Activated T-helper 1 cell treated with anti-CD3 and anti-CD28 coated beads, Interleukin-12 subunit alpha, Interleukin-12 subunit beta, Interleukin-2, Interleukin-4 antibody, amounts not matched to agents 30 ng/mL and 10 ng/mL and 1 ng/mL, durations not matched to agents 14 hours and 24 hours and 36 hours (primary cell): ENCODE measurements at regions not wholly inside any gene's neighbourhood (a gene's known extent, or its start where the extent isn't known, plus 50 kb on each side); places are given as distances from the start of the nearest gene placed in this dataset.

Experiments
- DNase-seq: peaks from one replicate; pipeline ENCODE4 v3.0.0; 2021; ENCODE audit warnings: low spot score
- H3K27ac Mint-ChIP-seq: one replicate; pipeline ENCODE4 v1.8.0; 2021; ENCODE audit warnings: mild to moderate bottlenecking, mixed read lengths
- H3K27me3 Mint-ChIP-seq: one replicate; pipeline ENCODE4 v1.8.0; 2022; ENCODE audit warnings: mild to moderate bottlenecking, moderate library complexity, mixed read lengths; ENCODE audit not compliant: insufficient read depth
- H3K36me3 Mint-ChIP-seq: one replicate; pipeline ENCODE4 v1.8.0; 2021; ENCODE audit warnings: low read depth, mixed read lengths
- H3K4me1 Mint-ChIP-seq: one replicate; pipeline ENCODE4 v1.8.0; 2021; ENCODE audit warnings: low read depth, mixed read lengths
- H3K4me3 Mint-ChIP-seq: one replicate; pipeline ENCODE4 v1.8.0; 2021; ENCODE audit warnings: mild to moderate bottlenecking, moderate library complexity, mixed read lengths
- H3K9me3 Mint-ChIP-seq: one replicate; pipeline ENCODE4 v1.8.0; 2021; ENCODE audit warnings: mixed read lengths
- intact Hi-C: fragments of 100-400 bp; cut with micrococcal nuclease; formaldehyde crosslinking; loops from one replicate; pipeline ENCODE4 v1.15.1; 2024

- H3K4me1 Mint-ChIP-seq: no peaks in the 10 kb centered on the region
- no peaks in the 10 kb centered on the region for H3K9me3 Mint-ChIP-seq
- no peak overlapping the region for H3K27ac Mint-ChIP-seq
- intact Hi-C loops: no loop called here
- no peaks in the 10 kb centered on the region for H3K27me3 Mint-ChIP-seq
- H3K36me3 Mint-ChIP-seq: no peaks in the 10 kb centered on the region
- no peak overlapping the region for H3K4me3 Mint-ChIP-seq
- DNase-seq: no peak
Observed at GRCh38 chr2:193580176-193580950, 1385.6 kb upstream of the TMEFF2 start.

GRCh38 chr2:193566886-193567285, 1372.2 kb upstream of the TMEFF2 start:
- H3K27me3 Mint-ChIP-seq: no peaks in the 10 kb centered on the region
- no peak overlapping the region for H3K27ac Mint-ChIP-seq
- DNase-seq: no peak
- intact Hi-C loops: no loop called here
- H3K4me1 Mint-ChIP-seq: no peaks in the 10 kb centered on the region
- no peaks in the 10 kb centered on the region for H3K36me3 Mint-ChIP-seq
- H3K9me3 Mint-ChIP-seq: no peaks in the 10 kb centered on the region
- no peak overlapping the region for H3K4me3 Mint-ChIP-seq

- Mint-ChIP-seq H3K9me3 (no peaks in the 10 kb centered on the region), H3K27ac (no peak overlapping the region), H3K27me3 (no peaks in the 10 kb centered on the region), H3K4me1 (no peaks in the 10 kb centered on the region), H3K4me3 (no peak overlapping the region), H3K36me3 (no peaks in the 10 kb centered on the region)
- DNase-seq: no peak
- intact Hi-C loops: no loop called here
Observed at GRCh38 chr2:193566276-193566675, 1371.5 kb upstream of the TMEFF2 start.

- no peaks in the 10 kb centered on the region for H3K27me3 Mint-ChIP-seq
- no peaks in the 10 kb centered on the region for H3K9me3 Mint-ChIP-seq
- no peaks in the 10 kb centered on the region for H3K4me1 Mint-ChIP-seq
- H3K36me3 Mint-ChIP-seq: no peaks in the 10 kb centered on the region
- DNase-seq: no peak
- no peak overlapping the region for H3K4me3 Mint-ChIP-seq
- H3K27ac Mint-ChIP-seq: no peak overlapping the region
- intact Hi-C loops: no loop called here
Observed at GRCh38 chr2:193562031-193562430, 1367.3 kb upstream of the TMEFF2 start.

DNA sequence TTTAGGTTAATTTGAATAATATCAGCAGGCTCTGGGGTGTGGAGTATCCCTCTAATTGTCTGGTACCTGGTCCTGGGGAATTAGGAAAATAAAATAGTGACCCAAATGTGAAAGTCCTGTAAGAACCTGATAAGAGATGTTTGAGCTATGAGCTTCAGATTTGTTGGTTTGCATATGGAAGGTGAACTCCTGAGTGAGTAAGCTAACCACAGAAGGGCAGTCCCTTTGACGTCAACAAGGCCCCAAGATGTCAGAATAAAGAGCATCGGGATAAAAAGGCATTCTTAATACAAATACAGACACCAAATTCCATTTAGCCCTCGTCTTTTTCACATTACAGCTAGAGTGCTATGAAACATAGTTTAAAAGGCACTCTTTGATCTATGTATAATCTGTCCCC, 1366.3 kb upstream of the TMEFF2 start:
- Mint-ChIP-seq H3K9me3 (no peaks in the 10 kb centered on the region), H3K4me1 (no peaks in the 10 kb centered on the region), H3K27me3 (no peaks in the 10 kb centered on the region), H3K36me3 (no peaks in the 10 kb centered on the region), H3K4me3 (no peak overlapping the region), H3K27ac (no peak overlapping the region)
- DNase-seq: no peak
- intact Hi-C loops: no loop called here

GRCh38 chr2:193556766-193557470, 1362.2 kb upstream of the TMEFF2 start:
- intact Hi-C loops: no loop called here
- Mint-ChIP-seq H3K4me3 (no peak overlapping the region), H3K27me3 (no peaks in the 10 kb centered on the region), H3K9me3 (no peaks in the 10 kb centered on the region), H3K27ac (no peak overlapping the region), H3K36me3 (no peaks in the 10 kb centered on the region), H3K4me1 (no peaks in the 10 kb centered on the region)
- DNase-seq: no peak

- H3K4me3 Mint-ChIP-seq: no peak overlapping the region
- no peaks in the 10 kb centered on the region for H3K4me1 Mint-ChIP-seq
- no peaks in the 10 kb centered on the region for H3K27me3 Mint-ChIP-seq
- no peak overlapping the region for H3K27ac Mint-ChIP-seq
- no peaks in the 10 kb centered on the region for H3K9me3 Mint-ChIP-seq
- intact Hi-C loops: no loop called here
- H3K36me3 Mint-ChIP-seq: no peaks in the 10 kb centered on the region
- no peak for DNase-seq
Observed at GRCh38 chr2:193549661-193550060, 1354.9 kb upstream of the TMEFF2 start.

DNA sequence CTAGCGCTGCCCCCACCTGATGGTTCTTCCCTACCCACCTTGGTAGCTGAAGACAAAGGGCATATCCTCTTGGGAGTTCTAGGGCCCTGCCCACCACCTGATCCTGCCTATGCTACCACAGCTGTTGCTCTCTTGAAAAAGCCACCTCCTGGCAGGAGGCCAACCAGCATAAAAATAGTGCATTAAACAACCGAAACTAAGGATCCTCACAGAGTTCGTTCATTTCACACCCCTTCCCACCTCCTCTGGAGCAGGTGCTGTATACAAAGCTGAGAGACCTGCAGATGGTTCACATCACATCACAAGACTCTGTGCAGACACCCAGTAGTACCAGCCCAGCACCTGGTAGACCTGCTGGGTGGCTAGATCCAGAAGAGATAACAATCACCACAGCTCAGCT, 1348.0 kb upstream of the TMEFF2 start:
- no peak overlapping the region for H3K4me3 Mint-ChIP-seq
- intact Hi-C loops: no loop called here
- no peaks in the 10 kb centered on the region for H3K9me3 Mint-ChIP-seq
- no peak overlapping the region for H3K27ac Mint-ChIP-seq
- no peaks in the 10 kb centered on the region for H3K36me3 Mint-ChIP-seq
- no peak for DNase-seq
- no peaks in the 10 kb centered on the region for H3K27me3 Mint-ChIP-seq
- no peaks in the 10 kb centered on the region for H3K4me1 Mint-ChIP-seq

DNA sequence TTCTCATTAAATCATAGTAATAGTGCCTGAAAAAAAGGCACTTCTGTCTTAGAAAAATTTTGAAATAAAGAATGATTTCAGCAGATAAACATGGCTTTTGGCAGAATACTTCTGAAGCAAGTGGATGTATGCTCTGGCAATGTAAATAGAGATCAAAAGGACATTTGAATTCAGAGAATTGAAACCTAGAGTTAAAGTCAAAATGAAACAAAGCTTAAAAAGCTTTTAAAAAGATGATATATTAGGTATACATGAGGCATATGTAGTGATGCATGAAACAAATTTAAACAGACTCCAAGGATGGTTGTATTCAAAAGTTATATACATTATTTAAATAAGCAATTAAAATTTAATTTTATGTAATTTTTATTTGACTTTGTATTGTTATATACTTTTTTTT, 1344.5 kb upstream of the TMEFF2 start:
- Mint-ChIP-seq H3K9me3 (no peaks in the 10 kb centered on the region), H3K27me3 (no peaks in the 10 kb centered on the region), H3K27ac (no peak overlapping the region), H3K4me3 (no peak overlapping the region), H3K4me1 (no peaks in the 10 kb centered on the region), H3K36me3 (no peaks in the 10 kb centered on the region)
- intact Hi-C loops: no loop called here
- DNase-seq: no peak

DNA sequence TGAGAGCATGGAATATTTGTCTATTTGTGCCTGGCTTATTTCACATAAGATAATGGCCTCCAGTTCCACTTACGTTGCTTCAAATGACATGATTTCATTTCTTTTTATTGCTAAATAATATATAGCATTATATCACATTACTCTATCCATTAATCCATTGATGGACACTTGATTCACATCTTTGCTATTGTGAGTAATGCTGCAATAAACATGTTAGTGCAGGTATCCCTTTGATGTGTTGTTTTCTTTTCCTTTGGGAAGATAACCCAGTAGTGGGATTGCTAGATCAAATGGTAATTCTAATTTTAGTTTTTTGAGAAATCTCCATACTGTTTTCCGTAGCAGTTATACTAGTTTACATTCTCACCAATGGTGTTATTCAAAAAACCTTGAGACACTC, 1343.3 kb upstream of the TMEFF2 start:
- Mint-ChIP-seq H3K27me3 (no peaks in the 10 kb centered on the region), H3K27ac (no peak overlapping the region), H3K9me3 (no peaks in the 10 kb centered on the region), H3K4me3 (no peak overlapping the region), H3K36me3 (no peaks in the 10 kb centered on the region), H3K4me1 (no peaks in the 10 kb centered on the region)
- no peak for DNase-seq
- intact Hi-C loops: no loop called here

- DNase-seq: no peak
- H3K27me3 Mint-ChIP-seq: no peaks in the 10 kb centered on the region
- no peaks in the 10 kb centered on the region for H3K36me3 Mint-ChIP-seq
- intact Hi-C loops: no loop called here
- no peaks in the 10 kb centered on the region for H3K4me1 Mint-ChIP-seq
- H3K4me3 Mint-ChIP-seq: no peak overlapping the region
- no peak overlapping the region for H3K27ac Mint-ChIP-seq
- H3K9me3 Mint-ChIP-seq: no peaks in the 10 kb centered on the region
Observed at GRCh38 chr2:193537531-193537930, 1342.8 kb upstream of the TMEFF2 start.

GRCh38 chr2:193528458-193528857, 1333.7 kb upstream of the TMEFF2 start:
- intact Hi-C loops: no loop called here
- no peaks in the 10 kb centered on the region for H3K9me3 Mint-ChIP-seq
- no peaks in the 10 kb centered on the region for H3K36me3 Mint-ChIP-seq
- H3K27ac Mint-ChIP-seq: no peak overlapping the region
- no peaks in the 10 kb centered on the region for H3K27me3 Mint-ChIP-seq
- H3K4me3 Mint-ChIP-seq: no peak overlapping the region
- DNase-seq: no peak
- no peaks in the 10 kb centered on the region for H3K4me1 Mint-ChIP-seq

DNA sequence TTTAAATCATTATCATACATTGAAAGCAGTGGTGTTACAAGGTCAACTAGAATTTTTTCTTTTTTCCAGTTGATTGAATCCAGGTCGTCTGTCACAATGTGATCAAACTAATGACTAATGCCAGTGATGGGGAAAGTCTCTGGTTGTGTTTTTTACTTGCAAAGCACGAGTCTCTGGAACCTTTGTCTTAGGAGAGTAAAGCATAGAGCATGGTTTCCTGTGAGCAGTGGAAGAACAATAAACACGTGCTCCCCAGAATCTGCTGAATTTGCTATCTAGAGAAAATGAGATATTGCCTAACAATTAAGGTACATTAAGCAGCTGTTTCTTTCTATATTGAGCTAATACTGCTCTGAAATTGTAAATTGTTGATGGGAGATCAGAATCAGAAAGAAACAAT, 1332.4 kb upstream of the TMEFF2 start:
- Mint-ChIP-seq H3K36me3 (no peaks in the 10 kb centered on the region), H3K27me3 (no peaks in the 10 kb centered on the region), H3K4me1 (no peaks in the 10 kb centered on the region), H3K9me3 (no peaks in the 10 kb centered on the region), H3K27ac (no peak overlapping the region), H3K4me3 (no peak overlapping the region)
- DNase-seq: no peak
- intact Hi-C loops: no loop called here
